GM19452 (cell line): ENCODE measurements at regions not wholly inside any gene's neighbourhood (a gene's known extent, or its start where the extent isn't known, plus 50 kb on each side); places are given as distances from the start of the nearest gene placed in this dataset.

Source experiments
- ATAC-seq: cut with Tn5 transposase; IDR thresholded peaks from one replicate; pipeline ENCODE4 v1.9.1; 2021; ENCODE audit not compliant: unreplicated experiment

DNA sequence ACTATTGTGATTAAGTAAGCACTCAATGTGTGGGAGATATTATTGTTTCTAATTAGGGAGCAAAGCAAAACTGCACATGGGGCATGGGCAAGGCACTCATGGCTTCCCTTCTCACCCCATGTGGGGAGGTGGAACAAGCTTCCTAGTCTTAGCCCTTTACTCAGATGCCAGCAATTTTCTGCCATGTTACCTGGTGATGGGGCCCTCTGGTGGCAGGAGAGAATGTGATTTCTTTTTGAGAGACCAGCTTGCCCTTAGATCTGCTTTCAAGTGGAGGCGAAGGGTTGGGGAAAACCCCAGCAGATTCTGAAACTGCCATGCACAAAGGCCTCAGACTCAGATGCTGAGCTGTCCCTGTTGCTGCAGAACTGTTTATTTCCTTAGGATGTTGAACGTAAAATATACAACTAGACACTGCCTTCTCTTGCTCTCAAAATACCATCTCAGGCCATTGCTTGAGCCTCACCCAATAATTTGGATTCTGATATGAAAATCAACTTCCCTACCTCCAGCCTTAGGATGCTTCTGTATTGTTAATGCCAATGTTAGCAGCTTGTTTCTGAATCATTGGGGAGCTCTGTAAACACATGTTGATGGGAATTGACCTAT, 130.2 kb upstream of the TPRG1 start:
- ATAC-seq: peak; percentile 96

DNA sequence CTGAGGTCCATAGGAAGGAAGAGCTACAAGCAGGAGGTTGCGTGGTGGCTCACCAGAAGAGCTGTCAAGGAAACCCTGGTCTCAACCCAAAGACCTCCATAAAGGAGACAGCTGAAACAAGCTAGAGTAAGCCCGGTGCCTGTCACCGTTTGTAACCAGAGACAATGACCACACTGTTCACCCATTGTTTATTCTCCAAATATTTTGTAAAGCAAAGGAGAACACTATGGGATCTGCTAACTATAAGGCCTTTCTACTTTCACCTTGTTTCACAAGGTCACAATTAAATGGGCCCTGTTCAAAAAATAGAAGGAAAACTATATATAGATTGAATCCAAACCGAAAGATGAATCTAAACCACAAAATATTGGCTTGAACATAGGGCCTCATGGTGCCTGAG, 128.9 kb upstream of the TPRG1 start:
- ATAC-seq: no peak

DNA sequence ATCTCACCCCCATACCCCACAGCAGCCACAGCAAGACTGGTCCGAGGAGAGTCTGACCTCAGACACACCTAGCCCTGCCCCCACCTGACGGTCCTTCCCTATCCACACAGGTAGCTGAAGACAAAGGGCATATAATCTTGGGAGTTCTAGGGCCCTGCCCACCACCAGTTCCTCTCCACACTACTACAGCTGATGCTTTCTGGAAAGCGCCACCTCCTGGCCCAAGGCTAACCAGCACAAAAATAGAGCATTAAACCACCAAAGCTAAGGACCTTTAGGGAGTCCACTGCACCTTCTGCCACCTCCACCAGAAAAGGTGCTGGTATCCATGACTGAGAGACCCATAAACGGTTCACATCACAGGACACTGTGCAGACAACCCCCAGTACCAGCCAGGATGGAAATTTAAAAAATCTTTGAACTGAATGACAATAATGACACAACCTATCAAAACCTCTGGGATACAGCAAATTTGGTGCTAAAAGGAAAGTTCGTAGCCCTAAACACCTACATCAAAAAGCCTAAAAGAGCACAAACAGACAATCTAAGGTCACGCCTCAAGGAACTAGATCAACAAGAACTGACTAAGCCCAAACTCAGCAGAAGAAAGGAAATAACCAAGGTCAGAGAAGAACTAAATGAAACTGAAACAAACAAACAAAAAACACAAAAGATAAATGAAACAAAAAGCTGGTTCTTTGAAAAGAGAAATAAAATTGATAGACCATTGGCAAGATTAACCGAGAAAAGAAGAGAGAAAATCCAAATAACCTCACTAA, 122.1 kb upstream of the TPRG1 start:
- no peak for ATAC-seq

DNA sequence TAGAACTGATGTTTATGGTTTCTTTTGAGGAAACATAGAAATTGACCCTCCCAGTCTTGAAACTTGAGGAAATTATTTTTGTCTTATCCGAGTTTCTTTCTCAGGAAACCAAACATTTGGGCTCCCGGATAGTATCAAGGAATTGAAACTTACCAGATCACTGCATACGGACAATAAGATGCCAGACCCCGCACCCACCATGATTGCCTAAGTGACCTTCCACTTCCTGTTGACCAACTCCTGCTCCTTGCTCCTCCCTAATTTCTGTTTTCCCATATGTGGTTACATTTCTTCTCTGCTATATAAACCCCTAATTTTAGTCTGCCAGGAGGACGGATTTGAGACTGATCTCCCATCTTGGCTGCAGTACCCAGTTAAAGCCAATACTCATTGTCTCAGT, 118.4 kb upstream of the TPRG1 start:
- ATAC-seq: no peak

DNA sequence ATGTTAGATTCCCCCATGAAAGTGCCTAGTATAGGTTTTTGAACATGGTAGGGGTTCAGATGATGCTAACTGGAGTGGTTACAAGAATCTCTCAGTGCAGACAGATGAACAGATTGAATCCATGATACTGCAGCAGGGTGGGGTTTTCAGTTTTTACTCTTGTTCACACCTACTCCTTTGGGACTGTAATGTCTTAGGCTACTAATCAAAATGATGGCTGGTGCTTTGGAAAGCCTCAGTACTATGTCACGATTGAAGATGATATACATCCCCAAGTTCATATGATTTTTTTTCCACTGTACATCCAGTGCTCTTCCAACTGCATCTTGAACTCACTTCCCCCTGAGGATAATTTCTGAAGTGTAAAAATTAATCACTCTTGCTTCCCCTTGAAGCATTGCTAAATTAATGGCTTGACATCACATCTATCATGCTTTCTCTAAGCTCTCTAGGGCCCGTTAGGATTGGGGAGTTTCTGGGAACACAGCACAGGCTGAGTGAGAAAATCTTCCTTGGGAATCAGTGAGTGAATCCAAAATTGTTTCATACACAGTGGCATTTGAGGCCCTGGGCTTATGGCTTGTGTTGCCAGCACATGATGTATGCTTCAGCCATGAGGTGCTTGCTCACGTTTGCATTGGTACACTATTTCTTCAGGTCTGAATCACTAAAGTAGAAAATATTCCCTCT, 115.0 kb upstream of the TPRG1 start:
- no peak for ATAC-seq

DNA sequence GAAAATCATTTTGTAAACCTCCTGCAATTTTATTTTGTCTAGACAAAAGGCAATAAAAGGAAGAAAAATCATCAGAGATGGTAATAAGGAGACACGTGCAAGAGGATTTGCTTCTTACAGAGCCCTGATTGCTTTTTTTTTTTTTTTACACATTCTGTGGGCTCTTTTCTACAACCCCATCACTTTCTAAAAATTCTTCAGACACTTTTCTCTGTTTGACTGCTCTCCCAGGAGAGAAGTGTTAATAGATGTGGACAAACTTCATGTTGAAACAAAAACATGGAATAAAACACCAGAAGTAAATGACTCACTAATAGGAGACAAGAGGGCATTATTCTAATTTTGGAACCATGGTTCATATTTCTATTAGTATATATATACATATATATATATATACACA, 114.4 kb upstream of the TPRG1 start:
- no peak for ATAC-seq

DNA sequence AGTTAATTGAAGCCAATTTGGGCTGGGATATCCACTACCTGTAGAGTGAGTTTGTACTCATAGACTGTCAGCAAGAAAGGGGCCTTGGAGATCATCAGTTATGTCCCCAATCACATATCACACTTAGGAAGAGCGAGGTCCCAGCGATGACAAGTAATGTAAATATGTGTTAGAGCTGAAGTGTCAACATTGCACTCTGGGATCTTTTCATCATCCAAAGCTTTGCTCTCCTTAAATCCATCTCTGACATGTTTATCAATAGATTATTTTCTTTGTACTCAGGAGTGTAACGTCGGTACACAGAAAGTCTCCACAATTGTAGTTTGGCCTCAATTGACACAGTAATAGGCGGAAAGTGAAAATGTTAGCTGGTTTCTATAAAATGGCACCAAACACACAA, 113.7 kb upstream of the TPRG1 start:
- ATAC-seq: no peak

DNA sequence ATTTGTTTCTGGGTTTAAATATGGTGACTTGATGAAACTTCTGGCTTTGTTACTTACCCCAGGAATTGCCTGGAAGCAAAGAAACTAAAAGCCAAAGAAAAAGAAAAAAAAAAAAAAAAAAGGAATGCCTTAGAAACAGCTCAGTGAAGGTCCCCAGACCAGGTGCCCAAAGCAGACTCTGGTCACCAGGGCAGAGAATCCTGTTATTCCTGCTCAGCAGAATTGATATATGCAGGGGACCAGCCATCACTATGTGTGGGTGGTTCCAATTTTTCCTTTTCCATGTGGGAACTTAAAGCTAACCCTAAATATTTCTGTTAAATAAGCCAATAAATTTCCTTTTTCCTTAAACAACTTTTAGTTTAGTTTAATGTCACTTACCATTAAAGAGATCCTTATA, 100.8 kb upstream of the TPRG1 start:
- no peak for ATAC-seq

DNA sequence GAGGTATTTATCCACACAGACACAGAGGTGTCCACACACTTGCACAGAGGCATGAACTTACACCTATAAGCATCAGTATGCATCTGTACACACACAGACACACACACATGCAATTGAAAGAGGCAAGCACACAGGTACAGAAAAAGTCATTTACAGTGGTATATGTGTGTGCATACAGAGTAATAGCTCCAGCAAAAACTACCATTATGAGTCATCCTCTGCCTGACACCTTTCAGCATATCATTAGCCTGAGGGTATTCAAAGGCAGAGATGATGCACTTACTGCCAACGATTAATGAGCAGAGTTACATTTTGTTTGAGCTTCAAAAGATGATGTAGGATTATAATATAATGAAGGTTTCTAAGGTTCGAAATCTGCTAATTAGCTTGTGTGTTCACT, 100.3 kb upstream of the TPRG1 start:
- ATAC-seq: peak; percentile 66

DNA sequence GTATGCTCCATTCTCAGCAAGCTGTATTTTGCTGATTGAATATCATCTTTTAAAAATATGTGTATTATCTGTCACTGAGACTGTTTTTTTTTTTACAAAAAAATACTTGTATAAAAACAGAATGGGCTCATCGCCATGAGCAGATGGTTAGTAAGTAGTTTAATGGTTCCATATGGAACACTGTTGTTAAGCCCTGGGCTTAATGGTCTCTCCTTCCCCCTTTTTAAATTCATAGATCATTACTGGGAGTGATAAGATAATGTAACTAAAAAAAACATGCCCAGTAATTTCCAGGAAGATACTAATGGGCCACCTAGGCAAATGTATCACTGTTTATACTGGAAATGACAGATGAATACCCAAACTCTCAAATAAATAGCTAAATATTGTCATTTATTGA, 95.3 kb upstream of the TPRG1 start:
- ATAC-seq: no peak

DNA sequence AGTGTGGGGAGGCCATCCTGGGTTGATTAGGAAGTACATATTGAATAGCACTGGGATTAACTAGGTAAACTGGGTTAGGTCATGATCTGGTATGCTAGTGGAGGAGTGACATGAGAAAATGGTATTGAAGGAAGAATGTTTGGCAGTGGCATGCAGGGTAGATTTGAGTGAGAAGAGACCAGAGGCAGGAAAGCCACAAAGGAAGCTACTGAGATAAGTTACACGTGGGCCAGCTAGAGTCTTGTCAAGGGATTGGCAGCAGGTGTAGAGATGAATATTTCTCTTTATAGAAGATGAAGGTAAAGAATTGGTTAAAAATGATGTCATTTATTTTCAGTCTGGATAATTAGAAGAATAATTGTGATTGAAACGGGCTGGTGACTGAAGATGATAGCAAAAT, 91.0 kb upstream of the TPRG1 start:
- ATAC-seq: no peak

DNA sequence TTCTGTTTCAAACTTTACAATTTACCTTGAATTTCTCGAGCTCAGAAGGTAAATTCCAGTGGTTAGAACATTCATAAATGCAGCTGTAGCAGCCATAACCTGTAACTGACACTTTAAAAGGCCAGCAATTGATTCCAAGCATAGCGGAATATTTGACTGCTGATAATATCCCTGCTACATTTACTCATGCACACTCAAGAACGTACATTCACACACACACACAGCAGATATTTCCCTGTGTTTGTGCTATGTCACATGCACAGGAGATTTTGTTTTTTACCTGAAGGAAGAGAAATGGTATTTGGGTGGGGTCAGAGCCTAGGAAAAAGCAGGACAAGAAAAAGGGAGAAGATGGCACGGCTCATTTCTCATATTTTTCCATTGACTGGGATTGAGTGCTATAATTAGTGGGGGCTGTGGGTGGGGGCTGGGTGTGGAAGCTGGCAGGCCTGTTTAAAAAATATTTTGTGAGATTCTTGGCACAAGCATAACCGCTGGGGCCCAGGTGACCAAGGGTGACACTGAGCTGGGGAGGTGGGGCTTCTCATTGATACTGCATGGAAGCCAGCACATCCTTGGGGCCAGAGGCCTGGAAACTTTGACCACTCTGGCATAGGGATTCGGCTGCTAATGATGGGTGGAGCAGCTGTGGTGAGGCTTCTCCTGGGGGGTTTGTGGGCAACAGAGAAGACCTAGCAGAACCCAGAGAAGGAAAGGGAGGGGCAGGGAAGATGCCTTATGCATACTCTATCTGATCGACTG, 88.9 kb upstream of the TPRG1 start:
- no peak for ATAC-seq

DNA sequence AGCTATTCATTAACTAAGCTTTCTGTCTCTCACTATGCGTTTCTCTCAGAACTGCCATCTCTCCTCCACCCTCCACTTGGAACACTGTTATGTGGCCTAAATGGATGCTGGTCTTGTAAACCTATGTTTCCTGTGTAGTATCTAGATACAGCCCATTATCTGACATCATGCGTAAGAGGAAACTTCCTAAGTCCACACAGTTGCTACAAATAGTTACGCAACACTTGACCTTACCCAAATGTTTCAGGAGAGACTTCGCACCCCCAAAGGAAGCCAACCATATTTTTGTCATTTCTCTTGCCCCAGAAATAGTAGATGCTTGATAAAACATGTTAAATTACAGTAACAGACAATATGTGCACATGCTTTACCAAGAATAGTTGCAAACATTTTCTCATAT, 87.2 kb upstream of the TPRG1 start:
- no peak for ATAC-seq

DNA sequence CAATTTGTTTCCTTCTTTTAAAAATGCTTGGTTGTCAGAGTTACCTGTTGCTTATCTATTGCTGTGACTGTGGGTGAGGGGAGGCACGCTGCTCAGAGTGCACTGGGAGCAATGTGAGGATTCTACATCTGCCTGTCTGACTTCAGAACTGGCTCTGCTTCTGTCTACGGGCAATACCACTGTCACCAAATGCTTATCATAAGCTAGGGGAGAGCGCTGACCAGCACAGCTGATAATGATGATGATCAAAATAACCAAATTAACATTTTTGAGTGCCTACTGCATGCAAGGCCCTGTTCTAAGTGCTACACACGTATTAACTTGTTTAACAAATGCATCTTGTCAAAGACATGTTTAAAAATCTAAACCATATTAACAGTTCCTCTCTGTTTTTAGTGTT, 79.2 kb upstream of the TPRG1 start:
- ATAC-seq: no peak

DNA sequence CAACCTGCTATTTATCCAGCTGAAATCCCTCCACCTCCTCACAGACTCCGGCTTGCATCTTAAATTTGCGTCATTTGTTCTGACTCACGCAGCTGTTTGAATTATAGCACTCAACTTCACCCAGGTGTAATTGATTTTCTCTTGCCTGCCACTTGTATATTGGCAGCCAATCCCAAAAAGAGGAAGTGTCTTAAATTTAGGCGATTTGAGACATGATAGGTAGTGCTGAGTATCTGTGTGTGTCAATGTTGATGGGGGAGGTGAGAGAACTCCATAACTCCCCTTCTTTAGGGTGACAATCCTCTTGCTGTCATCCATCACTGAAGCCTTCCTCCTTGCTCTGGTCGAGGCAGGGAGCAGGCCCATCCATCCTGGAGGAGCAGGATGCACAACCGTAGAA, 77.2 kb upstream of the TPRG1 start:
- no peak for ATAC-seq

DNA sequence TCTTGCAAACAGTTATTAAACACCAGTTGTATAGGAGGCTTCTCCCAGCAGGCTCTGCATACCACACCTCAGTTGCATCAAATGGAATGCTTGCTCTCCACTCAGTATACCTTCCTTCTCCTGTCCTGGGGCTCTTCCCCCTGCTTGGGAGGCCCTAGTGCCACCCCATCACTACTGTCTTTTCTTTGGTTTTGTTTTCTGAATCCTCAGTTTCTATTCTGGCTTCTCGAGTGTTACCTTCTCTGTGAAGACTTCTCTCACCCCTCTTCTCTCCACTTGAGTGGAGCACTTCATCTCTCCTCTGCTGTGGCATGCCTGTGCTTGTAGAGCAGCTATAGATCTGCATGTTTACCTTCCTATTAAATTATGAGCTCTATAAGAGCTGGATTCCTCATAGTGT, 75.7 kb upstream of the TPRG1 start:
- ATAC-seq: no peak

DNA sequence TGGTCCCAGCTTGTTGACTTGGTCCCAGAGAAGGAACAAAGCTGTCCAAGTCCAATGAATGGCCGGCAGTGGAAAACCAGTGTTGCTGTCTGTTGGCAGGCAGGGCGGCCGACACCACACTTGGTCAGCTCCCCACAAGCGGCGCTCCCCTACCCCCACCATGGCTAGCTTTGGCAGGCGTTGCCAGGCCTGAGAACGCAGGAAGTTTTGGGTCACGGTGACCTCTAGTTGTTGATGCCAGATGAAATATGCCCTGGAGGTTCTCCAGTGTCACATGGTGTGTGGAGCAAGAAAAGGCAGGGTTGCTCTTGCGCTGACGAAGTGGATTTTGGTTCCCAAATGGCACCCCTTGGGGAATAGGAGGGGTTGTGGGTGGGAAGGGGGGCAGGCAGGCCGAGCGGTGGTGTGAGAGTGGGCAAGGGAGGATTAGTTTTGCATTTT, 72.7 kb upstream of the TPRG1 start:
- ATAC-seq: no peak

DNA sequence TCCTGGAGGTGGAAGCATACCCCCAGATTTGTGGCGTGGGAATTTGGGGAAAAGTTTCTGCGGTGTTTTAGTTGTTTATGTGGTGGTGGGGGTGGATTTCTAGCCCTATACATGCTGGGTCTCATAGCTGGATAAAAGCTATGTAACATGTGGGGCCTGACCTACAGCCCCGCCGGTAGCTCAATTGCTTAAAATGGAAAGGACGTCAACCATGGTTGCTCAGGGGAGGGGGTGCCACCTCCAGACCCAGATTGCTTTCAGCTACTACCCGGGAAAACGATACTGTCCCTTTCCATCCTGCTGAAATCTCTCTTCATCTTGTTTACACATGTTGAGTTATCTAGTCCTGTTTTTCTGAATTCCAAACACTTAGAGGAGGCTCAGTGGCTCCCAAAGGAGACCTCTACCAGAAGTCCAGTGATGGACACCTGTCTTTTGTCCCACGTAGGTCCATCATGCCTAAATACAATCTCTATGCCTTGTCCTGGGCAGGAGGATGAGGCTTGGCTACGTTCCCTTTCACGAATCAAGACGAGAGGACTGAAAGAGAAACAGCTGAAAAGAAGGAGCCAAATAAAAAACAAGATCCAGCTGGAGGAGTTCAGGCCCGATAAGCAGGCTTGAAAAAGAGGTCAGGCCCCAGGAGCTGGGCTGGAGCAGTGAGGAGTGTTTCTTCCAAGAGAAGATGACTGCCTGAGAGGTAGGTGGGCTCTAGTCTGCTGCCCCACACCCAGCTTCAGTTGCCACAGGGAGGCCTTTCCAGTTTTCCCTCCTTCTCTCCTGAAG, 72.1 kb upstream of the TPRG1 start:
- no peak for ATAC-seq

DNA sequence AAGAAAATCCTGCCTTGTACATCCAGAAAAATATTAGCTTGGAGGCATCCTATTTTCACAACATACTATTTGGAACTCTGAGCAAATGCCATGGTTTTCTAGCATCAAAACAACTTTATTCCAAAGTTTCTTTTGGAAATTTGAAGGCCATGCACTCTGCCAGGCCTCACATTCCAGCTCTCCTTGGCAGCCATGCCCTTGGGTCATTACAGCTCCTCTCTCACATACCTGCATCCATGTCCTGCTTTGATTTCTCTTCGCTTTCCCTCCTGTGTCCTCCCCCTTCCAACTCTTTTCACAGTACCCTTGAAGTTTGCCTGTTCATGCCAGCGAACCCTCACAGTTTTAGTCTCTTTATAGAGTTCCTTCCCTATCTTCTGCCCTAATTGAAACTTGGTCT, 70.9 kb upstream of the TPRG1 start:
- no peak for ATAC-seq

DNA sequence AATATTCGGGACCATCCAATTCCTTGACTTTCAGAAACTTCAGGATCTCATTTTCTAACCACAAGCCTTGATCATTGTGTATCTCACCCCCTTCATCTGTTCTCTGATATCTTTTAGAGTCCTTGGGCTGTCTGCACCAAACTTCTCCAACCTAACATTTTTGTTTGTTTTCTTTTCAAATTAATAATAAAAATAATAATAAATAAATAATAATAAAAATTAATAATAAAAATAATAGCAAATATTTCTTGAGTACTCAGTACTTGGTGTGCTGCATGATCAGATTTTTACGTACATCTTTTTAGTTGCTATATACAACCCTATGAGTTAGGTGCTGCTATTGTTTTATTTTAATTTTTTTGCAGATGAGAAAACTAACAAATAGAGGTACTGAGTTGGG, 70.2 kb upstream of the TPRG1 start:
- no peak for ATAC-seq

DNA sequence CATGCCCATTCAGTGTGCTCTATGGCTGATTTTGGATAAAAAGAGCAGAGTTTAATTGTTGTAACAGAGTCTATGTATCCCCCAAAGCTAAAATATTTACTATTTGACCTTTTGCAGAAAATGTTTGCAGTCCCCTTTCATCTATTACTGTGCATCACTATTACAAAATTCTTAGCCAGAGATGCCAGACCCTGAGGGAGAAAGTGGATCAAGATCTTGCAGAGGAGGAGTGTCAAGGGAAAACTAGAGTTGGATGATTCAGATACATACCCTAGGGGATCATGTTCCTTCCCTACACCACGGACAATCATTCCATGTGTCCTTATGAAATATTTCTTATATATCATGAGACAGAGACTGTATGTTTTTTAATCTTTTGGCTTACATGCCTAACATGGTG, 68.6 kb upstream of the TPRG1 start:
- no peak for ATAC-seq
